GM21576 (cell line): ENCODE measurements at regions not wholly inside any gene's neighbourhood (a gene's known extent, or its start where the extent isn't known, plus 50 kb on each side); places are given as distances from the start of the nearest gene placed in this dataset.
"Not testable (repeated sequence)": the region's sequence is repeated elsewhere in the genome, so short reads cannot be mapped to it uniquely, and the experiment has no call there.

ENCODE experiments used
- ATAC-seq: cut with Tn5 transposase; IDR thresholded peaks from one replicate; pipeline ENCODE4 v1.9.1; 2021; ENCODE audit warnings: mild to moderate bottlenecking, moderate library complexity; ENCODE audit not compliant: unreplicated experiment

GRCh38 chr1:113297749-113298148, 92.6 kb upstream of the MAGI3 start:
- ATAC-seq = no peak

GRCh38 chr1:113298941-113299340, 91.4 kb upstream of the MAGI3 start:
- no peak for ATAC-seq

GRCh38 chr1:113302636-113303035, 87.7 kb upstream of the MAGI3 start:
- ATAC-seq = no peak

GRCh38 chr1:113303267-113303666, 87.0 kb upstream of the MAGI3 start:
- no peak for ATAC-seq

GRCh38 chr1:113305029-113305428, 85.3 kb upstream of the MAGI3 start:
- not testable (repeated sequence) for ATAC-seq

- no peak for ATAC-seq
These were observed 82.4 kb upstream of the MAGI3 start for GRCh38 chr1:113307771-113308445.

GRCh38 chr1:113312651-113313050, 77.7 kb upstream of the MAGI3 start:
- not testable (repeated sequence) for ATAC-seq

- no peak for ATAC-seq
These were observed 75.7 kb upstream of the MAGI3 start for GRCh38 chr1:113314600-113314999.

- ATAC-seq = no peak
These were observed 70.0 kb upstream of the MAGI3 start for GRCh38 chr1:113320272-113320671.

GRCh38 chr1:113320972-113321680, 69.2 kb upstream of the MAGI3 start:
- ATAC-seq = no peak

GRCh38 chr1:113321771-113322387, 68.4 kb upstream of the MAGI3 start:
- ATAC-seq = no peak

- ATAC-seq = no peak
These were observed 67.9 kb upstream of the MAGI3 start for GRCh38 chr1:113322439-113322838.

- ATAC-seq = no peak
These were observed 65.3 kb upstream of the MAGI3 start for GRCh38 chr1:113325022-113325421.

GRCh38 chr1:113326976-113327375, 63.3 kb upstream of the MAGI3 start:
- no peak for ATAC-seq

- no peak for ATAC-seq
These were observed 57.3 kb upstream of the MAGI3 start for GRCh38 chr1:113333056-113333455.

GRCh38 chr1:113340038-113340437, 50.3 kb upstream of the MAGI3 start:
- no peak for ATAC-seq
